ENCODE measurements at regions not wholly inside any gene's neighbourhood (a gene's known extent, or its start where the extent isn't known, plus 50 kb on each side); places are given as distances from the start of the nearest gene placed in this dataset.

DNA sequence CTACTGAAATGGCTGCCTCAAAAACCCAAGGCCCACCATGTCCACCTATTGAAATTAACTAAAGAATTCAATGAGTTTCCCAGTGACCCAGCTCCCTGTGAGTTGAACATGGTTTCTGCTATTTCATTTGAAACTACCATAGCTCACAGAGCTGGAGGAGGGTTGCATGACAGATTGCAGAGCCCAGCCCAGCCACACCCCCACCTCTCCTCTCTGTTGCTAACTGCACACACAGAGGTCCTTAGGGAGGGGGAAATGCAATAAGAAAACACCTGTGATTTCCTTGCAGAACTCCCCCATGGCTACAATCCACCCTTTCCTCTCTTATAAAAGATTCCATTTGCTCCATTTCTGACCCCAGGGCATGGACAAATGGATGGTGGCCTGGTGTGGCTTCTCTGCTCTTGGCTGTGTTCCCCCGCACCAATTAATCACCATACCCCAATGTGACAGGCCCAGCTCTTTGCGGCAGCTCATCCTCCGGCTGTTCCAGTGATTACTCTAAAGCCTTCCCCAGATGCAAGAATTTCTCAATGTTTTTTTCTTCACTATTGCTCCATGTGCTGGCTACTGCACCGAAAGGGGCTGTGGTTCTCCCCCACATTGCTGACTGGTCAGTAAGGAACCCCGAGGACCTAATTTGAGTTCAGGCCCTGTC lies 208.4 kb upstream of the KBTBD8 start:
- Mint-ChIP-seq H3K4me3 (no peak overlapping the region), H3K36me3 (ENCODE audit: low read depth) (no peaks in the 10 kb centered on the region), H3K4me1 (peaks cover 37% of the 10 kb centered on the region), H3K27ac (peak overlapping the region; percentile 10), H3K9me3 (no peaks in the 10 kb centered on the region), H3K27me3 (ENCODE audit: low read depth, poor library complexity) (peaks cover 3% of the 10 kb centered on the region)
- DNase-seq: peak; percentile 19
- TF ChIP-seq, protein P1, sequence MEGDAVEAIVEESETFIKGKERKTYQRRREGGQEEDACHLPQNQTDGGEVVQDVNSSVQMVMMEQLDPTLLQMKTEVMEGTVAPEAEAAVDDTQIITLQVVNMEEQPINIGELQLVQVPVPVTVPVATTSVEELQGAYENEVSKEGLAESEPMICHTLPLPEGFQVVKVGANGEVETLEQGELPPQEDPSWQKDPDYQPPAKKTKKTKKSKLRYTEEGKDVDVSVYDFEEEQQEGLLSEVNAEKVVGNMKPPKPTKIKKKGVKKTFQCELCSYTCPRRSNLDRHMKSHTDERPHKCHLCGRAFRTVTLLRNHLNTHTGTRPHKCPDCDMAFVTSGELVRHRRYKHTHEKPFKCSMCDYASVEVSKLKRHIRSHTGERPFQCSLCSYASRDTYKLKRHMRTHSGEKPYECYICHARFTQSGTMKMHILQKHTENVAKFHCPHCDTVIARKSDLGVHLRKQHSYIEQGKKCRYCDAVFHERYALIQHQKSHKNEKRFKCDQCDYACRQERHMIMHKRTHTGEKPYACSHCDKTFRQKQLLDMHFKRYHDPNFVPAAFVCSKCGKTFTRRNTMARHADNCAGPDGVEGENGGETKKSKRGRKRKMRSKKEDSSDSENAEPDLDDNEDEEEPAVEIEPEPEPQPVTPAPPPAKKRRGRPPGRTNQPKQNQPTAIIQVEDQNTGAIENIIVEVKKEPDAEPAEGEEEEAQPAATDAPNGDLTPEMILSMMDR (IDR thresholded peaks at IDR 0.05): no peak

GRCh38 chr3:66792086-66792485 lies 206.0 kb upstream of the KBTBD8 start:
- DNase-seq: no peak
- Mint-ChIP-seq H3K27ac (no peak overlapping the region), H3K27me3 (ENCODE audit: low read depth, poor library complexity) (peaks cover 3% of the 10 kb centered on the region), H3K4me3 (no peak overlapping the region), H3K4me1 (peaks cover 41% of the 10 kb centered on the region), H3K36me3 (ENCODE audit: low read depth) (peaks cover 4% of the 10 kb centered on the region), H3K9me3 (peaks cover 7% of the 10 kb centered on the region)
- TF ChIP-seq, protein P1 (IDR thresholded peaks at IDR 0.05): no peak

GRCh38 chr3:66795365-66795764 lies 202.7 kb upstream of the KBTBD8 start:
- peaks cover 3% of the 10 kb centered on the region for H3K27me3 Mint-ChIP-seq (ENCODE audit: low read depth, poor library complexity)
- H3K27ac Mint-ChIP-seq: no peak overlapping the region
- H3K36me3 Mint-ChIP-seq (ENCODE audit: low read depth): peaks cover 4% of the 10 kb centered on the region
- no peak for DNase-seq
- peaks cover 36% of the 10 kb centered on the region for H3K4me1 Mint-ChIP-seq
- TF ChIP-seq, protein P1 (IDR thresholded peaks at IDR 0.05): no peak
- H3K4me3 Mint-ChIP-seq: no peak overlapping the region
- H3K9me3 Mint-ChIP-seq: peaks cover 14% of the 10 kb centered on the region

- Mint-ChIP-seq H3K9me3 (peaks cover 14% of the 10 kb centered on the region), H3K27ac (no peak overlapping the region), H3K4me3 (no peak overlapping the region), H3K4me1 (peaks cover 36% of the 10 kb centered on the region), H3K27me3 (ENCODE audit: low read depth, poor library complexity) (peaks cover 3% of the 10 kb centered on the region), H3K36me3 (ENCODE audit: low read depth) (peaks cover 4% of the 10 kb centered on the region)
- DNase-seq: no peak
- TF ChIP-seq, protein P1 (IDR thresholded peaks at IDR 0.05): no peak
These were observed 201.8 kb upstream of the KBTBD8 start for GRCh38 chr3:66796343-66796742.

GRCh38 chr3:66797889-66798560 lies 200.1 kb upstream of the KBTBD8 start:
- peak; percentile 60 for DNase-seq
- no peak overlapping the region for H3K27ac Mint-ChIP-seq
- peak overlapping the region; percentile 76 for H3K4me3 Mint-ChIP-seq
- H3K9me3 Mint-ChIP-seq: peaks cover 14% of the 10 kb centered on the region
- H3K36me3 Mint-ChIP-seq (ENCODE audit: low read depth): peaks cover 4% of the 10 kb centered on the region
- TF ChIP-seq, protein P1 (IDR thresholded peaks at IDR 0.05): no peak
- peaks cover 3% of the 10 kb centered on the region for H3K27me3 Mint-ChIP-seq (ENCODE audit: low read depth, poor library complexity)
- H3K4me1 Mint-ChIP-seq: peaks cover 30% of the 10 kb centered on the region
